Activated T-cell treated with anti-CD3 and anti-CD28 coated beads, Interleukin-2, amount 50 U/mL, for 24 hours (primary cell): ENCODE measurements at regions not wholly inside any gene's neighbourhood (a gene's known extent, or its start where the extent isn't known, plus 50 kb on each side); places are given as distances from the start of the nearest gene placed in this dataset.
"Not testable (repeated sequence)": the region's sequence is repeated elsewhere in the genome, so short reads cannot be mapped to it uniquely, and the experiment has no call there.

Experiments used
- DNase-seq: peaks from one replicate; pipeline ENCODE4 v3.0.0-alpha.2; 2020
- H3K27ac Mint-ChIP-seq: 2 replicates; pipeline ENCODE4 v1.8.0; 2020; ENCODE audit warnings: mild to moderate bottlenecking, mixed read lengths
- H3K27me3 Mint-ChIP-seq: 2 replicates; pipeline ENCODE4 v1.8.0; 2020; ENCODE audit warnings: mixed read lengths
- H3K36me3 Mint-ChIP-seq: 2 replicates; pipeline ENCODE4 v1.8.0; 2020; ENCODE audit warnings: low read depth, mixed read lengths
- H3K4me1 Mint-ChIP-seq: 2 replicates; pipeline ENCODE4 v1.8.0; 2020; ENCODE audit warnings: low read depth, mixed read lengths
- H3K4me3 Mint-ChIP-seq: 2 replicates; pipeline ENCODE4 v1.8.0; 2020; ENCODE audit warnings: mild to moderate bottlenecking, moderate library complexity, mixed read lengths
- H3K9me3 Mint-ChIP-seq: 2 replicates; pipeline ENCODE4 v1.8.0; 2020; ENCODE audit warnings: mixed read lengths

DNA sequence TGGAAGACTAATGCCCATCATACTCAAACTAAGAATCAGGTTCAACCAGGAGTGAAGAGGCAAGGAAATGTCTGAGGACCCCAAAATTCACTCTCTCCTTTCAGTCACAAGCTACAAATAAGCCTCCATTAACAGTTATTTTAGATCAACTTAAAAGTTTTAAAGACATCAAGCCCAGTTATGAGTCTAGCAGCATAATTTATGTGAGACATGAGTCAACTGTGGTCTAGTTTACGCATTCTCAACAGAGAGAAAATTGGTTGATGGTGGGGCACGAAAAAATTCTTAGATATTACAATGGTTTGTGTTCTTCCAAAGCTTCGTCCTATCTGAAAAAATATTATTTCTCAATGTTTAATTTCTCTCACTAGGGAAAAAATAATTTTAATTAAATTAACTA, 204.9 kb upstream of the NT5E start:
- no peak for DNase-seq
- H3K4me1 Mint-ChIP-seq: no peaks in the 10 kb centered on the region
- no peak overlapping the region for H3K4me3 Mint-ChIP-seq
- H3K27me3 Mint-ChIP-seq: no peaks in the 10 kb centered on the region
- H3K36me3 Mint-ChIP-seq: no peaks in the 10 kb centered on the region
- no peaks in the 10 kb centered on the region for H3K9me3 Mint-ChIP-seq
- no peak overlapping the region for H3K27ac Mint-ChIP-seq

DNA sequence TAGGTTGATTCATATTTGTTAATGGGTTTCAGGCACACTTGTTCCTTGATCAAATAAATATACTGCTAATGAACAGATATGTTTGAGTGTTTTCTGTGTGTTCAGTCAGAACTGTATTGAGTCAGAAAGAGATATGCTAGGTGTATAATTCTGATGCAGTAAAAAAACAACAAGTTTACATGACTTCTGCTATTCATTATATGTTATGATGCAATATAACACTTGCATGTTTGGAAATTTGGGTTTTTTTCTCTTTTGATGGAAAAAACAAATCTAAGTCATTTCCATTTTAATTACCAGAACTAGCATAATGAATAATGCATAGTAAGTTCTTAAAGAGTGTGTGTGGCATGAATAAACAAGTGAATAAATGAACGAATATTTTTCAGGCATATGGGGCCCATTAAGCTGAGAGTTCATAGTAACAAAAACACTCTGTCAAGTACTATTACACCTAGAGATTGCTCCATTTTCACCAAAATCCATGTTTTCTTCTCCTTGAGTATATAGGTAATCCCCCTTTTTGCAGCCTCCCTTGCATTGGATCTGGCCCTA, 208.3 kb upstream of the NT5E start:
- Mint-ChIP-seq H3K4me3 (no peak overlapping the region), H3K27ac (no peak overlapping the region), H3K27me3 (no peaks in the 10 kb centered on the region)

DNA sequence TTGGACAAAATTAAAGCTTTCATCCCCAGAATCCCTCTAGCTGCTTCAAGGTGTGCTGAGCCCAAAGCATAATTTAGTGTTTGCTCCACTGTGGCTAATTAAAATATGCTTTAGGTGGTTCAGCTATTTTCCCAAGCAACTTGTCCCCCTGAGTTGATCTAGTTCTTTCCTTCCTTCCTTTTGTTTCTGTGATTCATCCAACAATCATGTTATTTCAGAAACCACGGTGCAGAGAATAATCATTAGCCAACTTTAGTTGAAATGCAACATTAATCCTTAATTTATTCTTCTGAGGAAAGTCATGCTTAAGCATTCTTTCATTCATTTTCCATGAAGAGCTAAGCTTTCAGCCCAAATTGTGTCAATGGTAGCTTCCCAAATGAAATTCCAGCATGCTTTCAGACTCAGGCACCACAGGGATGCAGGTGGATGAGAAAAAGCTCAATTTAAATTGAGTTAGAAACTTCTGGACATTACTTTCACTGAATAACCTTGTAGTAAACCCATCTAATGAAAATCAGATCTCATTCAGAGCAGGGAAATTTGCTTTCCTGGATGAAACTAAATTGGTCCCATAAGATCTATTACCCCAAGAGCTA, 209.0 kb upstream of the NT5E start:
- no peaks in the 10 kb centered on the region for H3K36me3 Mint-ChIP-seq
- DNase-seq: no peak
- no peak overlapping the region for H3K27ac Mint-ChIP-seq
- no peaks in the 10 kb centered on the region for H3K27me3 Mint-ChIP-seq
- H3K4me1 Mint-ChIP-seq: no peaks in the 10 kb centered on the region
- no peaks in the 10 kb centered on the region for H3K9me3 Mint-ChIP-seq
- H3K4me3 Mint-ChIP-seq: no peak overlapping the region

More for the DNA sequence above, 208.3 kb upstream of the NT5E start:
- DNase-seq: no peak
- H3K9me3 Mint-ChIP-seq: no peaks in the 10 kb centered on the region
- H3K36me3 Mint-ChIP-seq: no peaks in the 10 kb centered on the region
- H3K4me1 Mint-ChIP-seq: no peaks in the 10 kb centered on the region

DNA sequence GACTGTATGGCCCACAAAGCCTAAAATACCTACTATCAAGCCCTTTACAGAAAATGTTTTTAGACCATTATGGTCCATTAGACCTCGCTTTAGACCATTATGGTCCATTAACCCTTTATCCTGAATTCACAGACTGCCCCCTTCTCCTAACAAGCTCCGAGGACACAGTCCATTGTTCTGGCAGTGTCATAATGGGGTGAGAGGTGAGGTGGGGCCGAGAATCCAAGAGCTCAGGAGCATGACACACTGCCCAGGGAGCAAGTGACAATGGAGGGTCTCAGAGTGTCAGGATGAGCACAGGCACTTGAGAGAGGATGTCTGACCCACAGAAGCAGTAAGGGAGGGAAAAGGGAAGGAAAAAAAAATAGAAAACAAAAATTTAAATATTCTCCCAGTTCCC, 212.4 kb upstream of the NT5E start:
- H3K36me3 Mint-ChIP-seq: no peaks in the 10 kb centered on the region
- H3K9me3 Mint-ChIP-seq: no peaks in the 10 kb centered on the region
- H3K27ac Mint-ChIP-seq: no peak overlapping the region
- DNase-seq: no peak
- no peaks in the 10 kb centered on the region for H3K27me3 Mint-ChIP-seq
- H3K4me3 Mint-ChIP-seq: no peak overlapping the region
- no peaks in the 10 kb centered on the region for H3K4me1 Mint-ChIP-seq

DNA sequence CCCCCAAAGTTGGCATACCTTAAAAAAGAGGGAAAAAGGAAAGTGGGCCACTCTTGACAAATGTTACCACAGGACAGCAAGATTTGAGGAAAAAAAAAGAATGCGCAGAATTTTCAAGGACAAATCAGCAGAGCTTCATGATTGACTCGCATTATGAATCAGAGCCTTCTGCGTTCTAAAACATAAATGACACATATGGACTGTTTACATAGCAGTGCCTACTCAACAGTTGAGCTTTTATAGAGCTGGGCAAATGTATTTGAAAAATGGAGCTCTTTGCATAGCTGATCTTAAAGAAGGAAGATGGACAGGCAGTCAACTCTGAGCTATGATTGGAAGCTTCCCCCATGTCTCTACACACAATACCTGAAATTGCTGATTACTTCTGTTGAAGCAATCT, 213.2 kb upstream of the NT5E start:
- Mint-ChIP-seq H3K27me3 (no peaks in the 10 kb centered on the region), H3K27ac (no peak overlapping the region), H3K4me3 (no peak overlapping the region), H3K4me1 (no peaks in the 10 kb centered on the region), H3K9me3 (no peaks in the 10 kb centered on the region), H3K36me3 (no peaks in the 10 kb centered on the region)
- DNase-seq: no peak

DNA sequence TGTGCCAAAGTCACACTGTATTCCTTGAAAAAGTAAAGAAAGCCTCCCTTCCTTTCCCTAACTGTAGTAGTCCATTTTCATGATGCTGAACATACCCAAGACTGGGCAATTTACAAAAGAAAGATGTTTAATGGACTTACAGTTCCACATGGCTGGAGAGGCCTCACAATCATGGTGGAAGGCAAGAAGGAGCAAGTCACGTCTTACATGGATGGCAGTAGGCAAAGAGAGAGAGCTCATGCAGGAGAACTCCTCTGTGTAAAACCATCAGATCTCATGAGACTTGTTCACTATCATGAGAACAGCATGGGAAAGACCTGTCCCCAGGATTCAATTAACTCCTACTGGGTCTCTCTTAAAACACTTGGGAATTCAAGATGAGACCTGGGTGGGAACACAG, 222.5 kb upstream of the NT5E start:
- not testable (repeated sequence) for H3K27ac Mint-ChIP-seq, H3K36me3 Mint-ChIP-seq, H3K4me1 Mint-ChIP-seq, H3K27me3 Mint-ChIP-seq, H3K4me3 Mint-ChIP-seq, DNase-seq
- H3K9me3 Mint-ChIP-seq: peaks cover 26% of the 10 kb centered on the region

DNA sequence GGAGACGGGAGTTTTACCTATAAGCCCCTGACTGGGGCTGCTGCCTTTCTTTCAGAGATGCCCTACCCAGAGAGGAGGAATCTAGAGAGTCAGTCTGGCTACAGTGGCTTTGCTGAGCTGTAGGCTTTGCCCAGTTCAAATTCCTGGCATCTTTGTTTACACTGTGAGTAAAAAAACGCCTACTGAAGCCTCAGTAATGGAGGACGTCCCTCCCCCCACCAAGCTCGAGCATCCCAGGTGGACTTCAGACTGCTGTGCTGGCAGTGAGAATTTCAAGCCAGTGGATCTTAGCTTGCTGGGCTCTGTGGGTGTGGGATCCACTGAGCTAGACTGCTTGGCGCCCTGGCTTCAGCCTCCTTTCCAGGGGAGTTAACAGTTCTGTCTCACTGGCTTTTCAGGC, 237.1 kb upstream of the NT5E start:
- H3K4me3 Mint-ChIP-seq, DNase-seq, H3K36me3 Mint-ChIP-seq, H3K27ac Mint-ChIP-seq, H3K4me1 Mint-ChIP-seq, H3K27me3 Mint-ChIP-seq: not testable (repeated sequence)
- H3K9me3 Mint-ChIP-seq: peaks cover 36% of the 10 kb centered on the region

DNA sequence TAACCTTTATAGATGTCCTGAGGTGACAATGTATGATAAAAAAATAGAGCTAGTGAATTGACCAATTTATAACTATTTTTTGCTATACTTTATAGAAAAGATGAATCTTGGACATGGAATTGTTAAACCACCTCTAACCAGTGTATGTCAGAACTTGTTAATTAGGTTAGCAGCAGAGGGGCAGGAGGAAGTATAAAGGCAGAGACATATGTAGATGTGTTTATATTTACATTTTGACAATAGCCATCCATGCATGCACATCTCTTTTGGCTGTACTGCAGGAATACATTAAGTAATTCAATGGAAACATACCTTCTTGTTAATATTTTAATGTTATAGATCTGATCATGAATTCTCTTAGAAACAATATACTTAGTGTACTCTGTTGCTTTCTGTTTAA, 254.6 kb upstream of the NT5E start:
- H3K36me3 Mint-ChIP-seq: no peaks in the 10 kb centered on the region
- H3K4me1 Mint-ChIP-seq: no peaks in the 10 kb centered on the region
- no peak overlapping the region for H3K27ac Mint-ChIP-seq
- no peak overlapping the region for H3K4me3 Mint-ChIP-seq
- DNase-seq: no peak
- no peaks in the 10 kb centered on the region for H3K27me3 Mint-ChIP-seq
- H3K9me3 Mint-ChIP-seq: no peaks in the 10 kb centered on the region

DNA sequence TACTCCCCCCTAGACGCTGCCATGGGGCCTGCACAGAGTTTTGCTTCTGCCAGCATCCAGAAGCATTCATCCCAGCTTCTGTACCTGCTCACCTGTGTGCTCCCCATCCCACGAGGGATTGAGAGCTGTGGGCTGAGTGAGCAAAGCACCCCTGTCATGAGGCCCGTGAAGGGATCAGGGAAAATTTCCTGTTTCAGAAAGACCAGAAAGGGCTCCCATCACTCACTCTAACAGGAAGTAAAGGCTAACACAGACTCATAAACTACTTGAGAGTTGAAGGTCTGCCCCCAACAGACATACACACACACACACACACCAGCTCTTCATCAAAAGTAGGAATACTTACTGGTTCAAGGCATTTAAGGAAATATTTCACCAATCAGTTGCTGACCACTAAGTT, 256.5 kb upstream of the NT5E start:
- Mint-ChIP-seq H3K27ac (no peak overlapping the region), H3K4me3 (no peak overlapping the region), H3K27me3 (no peaks in the 10 kb centered on the region), H3K9me3 (peaks cover 3% of the 10 kb centered on the region), H3K4me1 (no peaks in the 10 kb centered on the region), H3K36me3 (no peaks in the 10 kb centered on the region)
- no peak for DNase-seq

DNA sequence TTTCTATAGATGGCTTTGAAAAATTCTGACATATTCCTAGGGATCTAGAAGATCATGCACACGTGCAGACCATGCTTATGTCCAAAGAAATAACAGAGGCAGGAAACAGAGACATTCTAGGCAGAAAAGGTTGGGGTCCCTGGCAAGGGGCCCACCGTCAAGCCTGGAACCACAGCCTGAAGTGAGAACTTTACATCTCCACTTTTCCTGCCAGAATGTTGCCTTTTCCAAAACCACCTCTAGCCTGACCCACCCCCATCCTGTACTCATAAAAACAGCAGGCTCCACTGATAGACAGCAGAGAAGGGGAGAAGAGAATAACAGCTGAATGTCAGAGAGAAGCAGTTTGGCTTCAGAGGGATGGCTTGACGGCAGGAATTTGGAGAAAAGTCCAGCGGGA, 257.3 kb upstream of the NT5E start:
- no peak overlapping the region for H3K4me3 Mint-ChIP-seq
- no peak for DNase-seq

DNA sequence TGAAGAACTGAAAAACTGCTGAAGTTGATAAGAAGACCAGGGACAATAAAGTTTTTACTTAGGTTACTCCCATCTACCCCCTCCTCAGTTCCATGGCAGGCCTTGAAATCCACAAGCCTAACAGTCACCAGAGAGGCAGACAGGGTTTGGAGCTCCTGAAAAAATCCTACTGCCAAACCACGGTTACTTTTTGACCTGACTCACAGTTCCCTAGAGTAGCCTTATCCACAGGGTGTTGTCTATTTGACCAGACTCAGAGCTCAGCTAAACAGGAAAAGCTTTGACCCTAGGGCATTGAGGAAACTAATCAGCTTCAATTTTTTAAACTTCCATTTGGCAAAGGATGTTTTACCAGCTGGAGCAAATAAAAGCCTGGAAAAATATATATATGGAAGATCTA, 257.7 kb upstream of the NT5E start:
- Mint-ChIP-seq H3K4me3 (no peak overlapping the region), H3K27me3 (no peaks in the 10 kb centered on the region), H3K36me3 (no peaks in the 10 kb centered on the region), H3K4me1 (no peaks in the 10 kb centered on the region), H3K9me3 (peaks cover 3% of the 10 kb centered on the region), H3K27ac (no peak overlapping the region)
- no peak for DNase-seq

More for the DNA sequence above, 257.3 kb upstream of the NT5E start:
- no peak overlapping the region for H3K27ac Mint-ChIP-seq
- H3K9me3 Mint-ChIP-seq: peaks cover 3% of the 10 kb centered on the region
- no peaks in the 10 kb centered on the region for H3K36me3 Mint-ChIP-seq
- H3K27me3 Mint-ChIP-seq: no peaks in the 10 kb centered on the region
- no peaks in the 10 kb centered on the region for H3K4me1 Mint-ChIP-seq

DNA sequence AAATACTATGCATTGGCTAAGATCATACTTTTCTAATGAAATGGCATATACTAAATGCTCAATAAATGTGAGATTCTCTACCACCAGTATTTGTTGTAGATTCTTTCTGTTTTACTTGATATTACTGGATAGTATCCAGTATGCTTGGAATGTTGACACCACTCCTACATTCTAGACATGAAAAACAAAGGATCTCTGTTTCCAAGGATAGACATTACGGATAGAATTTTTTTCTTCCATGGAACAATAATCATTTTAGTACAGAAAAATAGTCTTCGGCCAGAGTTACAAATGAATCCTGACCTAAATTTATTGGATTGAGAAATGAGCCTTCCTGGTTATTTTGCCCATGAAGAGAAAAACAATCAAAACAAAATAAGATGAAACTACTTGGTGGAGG, 258.2 kb upstream of the NT5E start:
- no peak overlapping the region for H3K4me3 Mint-ChIP-seq
- DNase-seq: no peak
- H3K9me3 Mint-ChIP-seq: peaks cover 3% of the 10 kb centered on the region
- H3K27me3 Mint-ChIP-seq: no peaks in the 10 kb centered on the region
- H3K4me1 Mint-ChIP-seq: no peaks in the 10 kb centered on the region
- H3K27ac Mint-ChIP-seq: no peak overlapping the region
- no peaks in the 10 kb centered on the region for H3K36me3 Mint-ChIP-seq

DNA sequence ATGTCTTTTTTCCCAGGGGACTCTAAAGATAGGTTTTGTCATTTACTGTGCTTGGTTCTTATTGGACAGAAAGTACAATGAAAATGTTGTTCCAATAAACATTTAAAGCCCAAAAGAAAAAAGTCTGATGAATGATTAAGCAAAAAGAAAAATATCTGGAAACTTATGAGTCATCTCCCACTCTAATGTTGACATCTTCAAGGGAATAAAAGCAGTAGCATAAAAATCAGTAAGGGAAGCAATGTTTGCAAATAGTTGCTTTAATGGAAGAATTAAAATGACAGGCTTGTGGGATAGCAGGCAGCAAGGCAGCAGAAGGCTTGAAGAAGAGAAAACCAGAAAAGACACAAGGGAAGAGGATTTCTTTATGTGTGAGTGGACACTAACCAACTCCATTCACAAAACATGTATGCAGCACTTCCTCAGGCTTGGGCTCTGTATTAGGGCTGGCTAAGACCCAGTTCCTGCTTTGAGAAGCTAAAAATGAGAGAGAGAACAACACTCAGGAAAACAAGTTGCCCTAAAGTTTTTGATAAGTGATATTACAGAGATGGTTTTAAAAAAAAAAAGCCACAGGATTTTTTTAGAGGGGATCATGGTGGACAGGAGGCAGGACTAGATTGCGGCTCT, 263.2 kb upstream of the NT5E start:
- no peak overlapping the region for H3K27ac Mint-ChIP-seq
- no peak overlapping the region for H3K4me3 Mint-ChIP-seq
- H3K36me3 Mint-ChIP-seq: no peaks in the 10 kb centered on the region
- peaks cover 5% of the 10 kb centered on the region for H3K9me3 Mint-ChIP-seq
- no peak for DNase-seq
- no peaks in the 10 kb centered on the region for H3K27me3 Mint-ChIP-seq
- H3K4me1 Mint-ChIP-seq: no peaks in the 10 kb centered on the region

DNA sequence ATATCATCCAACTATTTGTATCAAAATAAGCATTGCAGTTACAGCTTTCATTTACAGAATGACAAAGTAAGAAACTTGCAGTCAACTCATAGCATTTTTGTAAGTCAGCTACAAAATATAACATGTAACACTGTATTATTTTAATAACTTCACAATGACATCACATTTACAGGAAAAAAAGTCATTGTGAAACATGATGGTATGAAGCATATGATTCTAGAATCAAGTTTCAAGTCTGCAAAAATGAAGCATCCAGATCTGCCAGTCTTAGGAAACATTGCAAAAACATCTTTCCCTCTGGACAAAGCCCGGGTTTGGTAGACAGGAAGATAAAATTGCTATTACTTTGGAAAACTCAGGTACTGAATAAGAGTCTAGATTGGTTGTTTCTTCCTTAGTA, 263.9 kb upstream of the NT5E start:
- Mint-ChIP-seq H3K27ac (no peak overlapping the region), H3K36me3 (no peaks in the 10 kb centered on the region), H3K4me3 (no peak overlapping the region), H3K4me1 (no peaks in the 10 kb centered on the region), H3K9me3 (peaks cover 5% of the 10 kb centered on the region), H3K27me3 (no peaks in the 10 kb centered on the region)
- no peak for DNase-seq

DNA sequence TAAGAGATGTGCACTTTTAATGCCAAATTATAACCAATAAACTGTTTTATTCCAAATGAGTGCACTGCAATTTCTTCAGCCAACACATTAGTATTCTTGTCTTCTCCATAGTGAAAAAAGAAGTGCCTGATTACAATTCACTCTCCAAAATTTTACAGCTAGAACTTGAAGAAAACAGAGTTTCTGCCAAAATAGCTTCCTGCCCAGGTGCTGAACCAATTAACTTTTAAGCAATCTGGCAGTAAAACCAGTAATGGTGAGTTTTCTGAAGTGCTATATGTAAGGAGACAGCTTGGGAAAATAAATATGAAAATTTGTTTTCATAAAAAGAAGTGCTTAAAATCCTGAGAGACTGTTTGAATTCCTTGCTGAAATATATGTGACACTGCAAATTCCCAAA, 266.0 kb upstream of the NT5E start:
- H3K27ac Mint-ChIP-seq: no peak overlapping the region
- DNase-seq: no peak
- H3K36me3 Mint-ChIP-seq: no peaks in the 10 kb centered on the region
- H3K4me3 Mint-ChIP-seq: no peak overlapping the region
- no peaks in the 10 kb centered on the region for H3K27me3 Mint-ChIP-seq
- peaks cover 2% of the 10 kb centered on the region for H3K9me3 Mint-ChIP-seq
- no peaks in the 10 kb centered on the region for H3K4me1 Mint-ChIP-seq

DNA sequence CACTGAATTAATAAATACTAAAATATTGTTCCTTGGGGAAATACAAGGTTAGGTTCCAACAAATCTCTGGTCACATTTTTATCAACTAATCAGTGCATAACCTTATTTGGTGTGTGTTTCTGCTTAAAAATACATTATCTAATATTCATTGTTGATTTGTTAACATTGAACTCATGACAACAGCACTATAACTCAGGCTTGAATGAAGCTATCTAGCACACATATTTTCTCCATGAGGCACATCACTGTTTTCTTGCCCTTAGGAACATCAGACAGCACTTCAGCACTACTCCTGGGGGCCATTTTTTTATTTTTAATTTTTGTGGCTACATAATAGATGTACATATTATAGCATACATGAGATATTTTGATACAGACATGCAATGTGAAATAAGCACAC, 277.2 kb upstream of the NT5E start:
- Mint-ChIP-seq H3K9me3 (peaks cover 11% of the 10 kb centered on the region), H3K4me3 (no peak overlapping the region), H3K4me1 (no peaks in the 10 kb centered on the region), H3K36me3 (no peaks in the 10 kb centered on the region), H3K27ac (no peak overlapping the region), H3K27me3 (no peaks in the 10 kb centered on the region)
- DNase-seq: no peak
